ENCODE measurements at regions not wholly inside any gene's neighbourhood (a gene's known extent, or its start where the extent isn't known, plus 50 kb on each side); places are given as distances from the start of the nearest gene placed in this dataset.

DNA sequence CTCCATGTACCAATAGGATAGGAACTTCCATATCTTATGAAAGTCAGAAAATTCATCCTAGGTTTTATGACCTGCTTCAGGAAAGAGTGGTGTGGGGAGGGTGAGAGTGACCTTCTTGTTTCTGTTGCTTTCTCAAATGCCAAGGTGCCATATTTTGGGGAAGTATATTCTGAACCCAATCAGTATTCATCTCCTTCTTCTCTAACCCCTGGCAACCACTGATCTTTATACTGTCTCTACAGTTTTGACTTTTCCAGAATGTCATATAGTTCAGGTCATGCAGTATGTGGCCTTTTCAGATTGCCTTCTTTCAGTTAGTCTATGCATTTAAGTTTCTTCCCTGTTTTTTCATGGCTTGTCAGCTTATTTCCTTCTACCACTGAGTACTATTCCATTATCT lies 321.4 kb upstream of the SEMA6A start:
- TF ChIP-seq, protein P1, sequence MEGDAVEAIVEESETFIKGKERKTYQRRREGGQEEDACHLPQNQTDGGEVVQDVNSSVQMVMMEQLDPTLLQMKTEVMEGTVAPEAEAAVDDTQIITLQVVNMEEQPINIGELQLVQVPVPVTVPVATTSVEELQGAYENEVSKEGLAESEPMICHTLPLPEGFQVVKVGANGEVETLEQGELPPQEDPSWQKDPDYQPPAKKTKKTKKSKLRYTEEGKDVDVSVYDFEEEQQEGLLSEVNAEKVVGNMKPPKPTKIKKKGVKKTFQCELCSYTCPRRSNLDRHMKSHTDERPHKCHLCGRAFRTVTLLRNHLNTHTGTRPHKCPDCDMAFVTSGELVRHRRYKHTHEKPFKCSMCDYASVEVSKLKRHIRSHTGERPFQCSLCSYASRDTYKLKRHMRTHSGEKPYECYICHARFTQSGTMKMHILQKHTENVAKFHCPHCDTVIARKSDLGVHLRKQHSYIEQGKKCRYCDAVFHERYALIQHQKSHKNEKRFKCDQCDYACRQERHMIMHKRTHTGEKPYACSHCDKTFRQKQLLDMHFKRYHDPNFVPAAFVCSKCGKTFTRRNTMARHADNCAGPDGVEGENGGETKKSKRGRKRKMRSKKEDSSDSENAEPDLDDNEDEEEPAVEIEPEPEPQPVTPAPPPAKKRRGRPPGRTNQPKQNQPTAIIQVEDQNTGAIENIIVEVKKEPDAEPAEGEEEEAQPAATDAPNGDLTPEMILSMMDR (IDR thresholded peaks at IDR 0.05) = no peak
- TF ChIP-seq POLR2A (IDR thresholded peaks at IDR 0.05) = no peak

Data from vagina (tissue), 2 donors.